Stimulated activated CD4-positive, alpha-beta T cell treated with anti-CD3 and anti-CD28 coated beads, Interleukin-12 subunit alpha, Interleukin-12 subunit beta, amount 100 ng/mL, for 24 hours (primary cell): ENCODE measurements at regions not wholly inside any gene's neighbourhood (a gene's known extent, or its start where the extent isn't known, plus 50 kb on each side); places are given as distances from the start of the nearest gene placed in this dataset.

Experiments
- DNase-seq, 2 experiments: peaks; one replicate each; pipeline ENCODE4 v3.0.0-alpha.2; 2020; ENCODE audit warnings: low read depth in 2 of 2

DNA sequence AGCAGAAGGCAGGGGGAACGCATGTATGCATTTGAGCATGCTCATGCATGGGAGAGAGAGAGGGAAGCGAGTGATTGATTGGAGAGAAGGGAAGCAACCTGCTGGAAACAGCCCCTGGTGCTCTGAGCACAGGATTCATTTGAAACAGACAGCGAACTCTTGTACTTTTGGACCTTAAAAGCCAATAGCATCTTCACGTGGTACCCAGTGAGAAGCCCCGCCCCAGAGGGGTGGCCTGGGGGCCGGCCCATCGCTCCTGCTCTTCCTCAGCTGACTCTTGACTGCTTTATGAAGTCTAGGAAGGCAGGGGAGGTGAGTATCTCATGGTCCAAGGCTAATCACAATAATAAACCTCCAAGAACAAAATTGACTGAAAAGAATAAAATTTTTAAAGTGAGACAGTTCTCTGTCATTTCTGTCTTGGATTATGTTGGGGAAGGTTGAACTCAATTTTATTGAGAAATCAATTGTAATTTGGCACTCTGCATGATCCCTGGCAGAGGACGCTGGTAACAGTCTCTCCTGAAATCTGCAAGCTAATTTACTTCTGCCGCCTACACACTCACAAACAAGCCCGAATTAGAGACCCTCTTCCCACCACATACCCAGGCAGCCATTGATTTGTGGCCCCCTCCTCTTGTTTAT lies 168.2 kb upstream of the PPARGC1A start:
- DNase-seq: no peak

DNA sequence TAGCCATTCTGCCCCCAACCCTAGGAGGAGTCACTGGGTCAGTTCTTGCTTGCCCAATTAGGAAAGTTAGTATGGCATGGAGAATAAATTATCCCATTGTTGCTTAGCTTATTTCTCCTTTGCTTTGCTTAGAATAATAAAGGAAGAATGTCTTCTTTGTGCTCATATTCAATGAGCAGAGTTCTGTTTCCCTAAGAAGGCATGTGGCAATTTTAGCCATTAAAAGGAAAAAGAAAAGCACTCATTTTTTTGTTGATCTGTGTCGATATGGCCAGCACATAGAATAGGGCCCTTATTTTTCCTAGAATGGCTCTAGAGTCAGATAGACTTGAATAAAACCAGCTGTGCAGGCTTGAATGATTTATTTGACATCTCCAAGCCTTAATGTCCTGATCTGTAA lies 166.4 kb upstream of the PPARGC1A start:
- no peak for DNase-seq

DNA sequence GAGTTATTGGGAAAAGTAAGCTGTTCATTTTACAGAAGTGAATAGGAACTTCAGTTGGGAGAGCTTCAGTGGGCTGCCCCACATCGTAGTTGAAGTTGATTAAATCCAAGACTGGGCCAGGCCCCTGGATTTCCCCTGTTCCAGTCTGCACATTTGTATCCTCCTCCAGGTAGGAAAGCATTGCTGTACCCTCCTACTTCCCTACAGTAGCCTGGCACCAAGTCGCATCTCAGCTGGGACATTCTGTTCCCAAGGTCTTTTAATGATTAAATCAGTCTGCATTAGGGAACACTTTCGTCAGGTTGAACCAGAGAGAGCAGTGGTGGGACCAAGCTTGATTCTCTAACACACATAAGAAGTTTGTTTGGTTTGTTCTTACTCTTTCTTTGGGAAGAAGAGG lies 165.8 kb upstream of the PPARGC1A start:
- DNase-seq: no peak

DNA sequence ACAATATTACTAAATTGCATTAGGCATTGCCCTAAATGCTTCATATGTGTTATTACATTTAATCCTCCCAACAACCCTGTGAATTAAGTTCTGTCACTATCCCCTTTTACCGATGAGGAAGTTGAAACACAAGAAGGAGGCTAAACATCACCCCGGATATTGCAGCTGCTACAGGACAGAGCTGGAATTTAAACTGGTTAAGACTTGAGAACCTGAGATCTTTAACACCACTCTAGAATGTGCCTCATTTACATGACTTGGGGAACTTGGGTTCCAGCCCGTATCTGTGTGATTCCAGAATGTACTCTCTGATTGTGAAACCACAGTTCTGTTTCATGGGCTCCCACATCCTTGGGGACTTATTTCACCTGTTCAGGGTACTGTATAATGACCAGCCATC lies 165.1 kb upstream of the PPARGC1A start:
- no peak for DNase-seq

DNA sequence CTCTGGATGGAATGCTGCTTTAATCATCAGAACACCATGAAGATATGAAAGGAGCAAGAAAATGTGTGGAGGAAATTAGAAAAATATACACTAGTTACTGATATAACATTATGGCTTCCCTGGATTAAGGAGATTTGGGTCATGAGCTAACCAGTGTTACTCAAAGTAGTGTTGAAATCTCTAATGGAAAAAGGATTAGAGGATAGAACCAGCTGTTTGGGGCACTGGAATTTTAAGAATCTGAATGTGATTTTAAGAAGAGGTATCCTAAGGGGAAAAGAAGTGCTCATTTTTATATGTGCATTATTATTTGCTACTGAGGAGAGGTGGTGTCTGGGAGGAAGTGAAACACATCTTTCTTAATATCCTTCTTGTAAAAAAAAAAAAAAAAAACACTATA lies 164.1 kb upstream of the PPARGC1A start:
- DNase-seq: no peak

DNA sequence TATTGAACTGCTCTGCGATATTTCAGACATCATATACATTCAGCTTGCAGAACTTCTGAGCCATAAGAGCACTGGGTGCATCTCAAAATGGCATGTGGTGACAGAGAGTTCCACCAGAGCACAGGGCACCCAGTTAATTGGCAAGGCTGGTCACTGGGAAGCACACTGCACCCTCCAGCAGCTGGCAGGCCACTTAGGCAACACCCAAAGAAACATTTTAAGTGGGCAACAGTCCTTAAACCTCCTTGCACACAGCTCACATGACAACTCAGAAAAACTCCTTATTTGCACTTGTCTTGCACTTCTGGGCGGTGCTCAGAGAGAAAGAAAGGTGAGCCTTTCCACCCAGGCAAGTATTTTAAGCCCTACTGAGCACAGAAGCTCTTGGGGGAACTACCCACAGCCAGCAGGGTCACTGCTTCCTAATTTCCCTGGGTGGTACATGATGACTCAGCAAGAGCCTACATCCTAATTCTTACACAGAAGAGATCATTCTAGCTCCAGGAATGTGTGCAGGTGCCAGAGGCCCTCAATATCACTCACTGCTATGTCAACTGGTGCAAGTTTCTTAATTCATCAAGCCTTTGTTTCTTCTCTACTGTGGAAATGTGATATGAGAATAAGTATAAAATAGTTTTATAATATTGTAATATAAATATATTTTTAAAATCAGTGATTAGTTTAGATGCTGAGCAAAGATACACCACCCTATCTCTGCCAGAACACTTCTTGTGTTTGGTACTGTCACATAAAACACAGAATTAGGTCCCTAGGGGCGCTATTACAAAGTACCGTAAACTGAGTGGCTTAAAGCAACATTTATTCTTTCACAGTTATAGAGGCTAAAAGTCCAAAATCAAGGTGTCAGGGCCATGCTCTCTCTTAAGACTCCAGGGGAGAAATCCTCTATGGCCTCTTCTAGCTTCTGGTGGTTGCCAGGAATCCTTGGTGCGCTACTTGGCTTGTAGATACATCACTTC lies 155.1 kb upstream of the PPARGC1A start:
- no peak for DNase-seq

DNA sequence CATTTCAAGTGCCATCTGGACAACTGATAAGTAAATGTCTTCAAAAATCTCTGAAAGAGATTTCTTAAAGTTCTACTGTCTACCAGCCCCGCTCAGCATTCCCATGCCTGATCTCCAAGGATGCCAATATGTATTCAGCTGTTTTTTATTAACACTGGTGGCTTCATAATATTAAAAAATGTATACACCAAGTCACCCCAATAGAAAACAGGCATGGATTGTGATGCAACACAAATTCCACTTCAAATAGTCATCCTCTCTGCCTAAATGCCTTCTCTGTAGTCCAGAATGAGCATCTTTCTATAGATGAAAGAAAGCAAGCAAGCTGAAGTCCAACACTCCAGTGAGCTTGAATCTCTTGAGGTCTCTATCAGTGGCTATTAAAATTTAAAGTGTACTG lies 152.2 kb upstream of the PPARGC1A start:
- no peak for DNase-seq

DNA sequence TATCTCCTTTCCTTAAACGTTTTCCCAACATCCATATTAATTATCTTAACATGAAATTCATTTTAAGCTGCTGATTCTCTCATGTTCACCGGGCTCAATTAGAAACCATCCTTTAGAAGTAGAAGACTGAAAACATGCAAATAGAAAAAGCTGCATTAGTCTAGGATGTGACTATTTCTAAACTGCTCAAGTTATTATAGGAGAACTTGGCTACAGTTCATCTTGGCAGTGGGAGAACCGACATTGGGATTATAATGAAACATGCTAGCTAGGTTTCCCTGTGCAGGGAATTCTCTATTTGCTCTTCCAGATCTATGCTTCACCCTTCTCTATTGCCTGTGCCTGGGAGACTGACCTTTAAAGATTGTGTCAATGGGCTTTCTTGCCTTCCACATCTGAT lies 151.0 kb upstream of the PPARGC1A start:
- no peak for DNase-seq

DNA sequence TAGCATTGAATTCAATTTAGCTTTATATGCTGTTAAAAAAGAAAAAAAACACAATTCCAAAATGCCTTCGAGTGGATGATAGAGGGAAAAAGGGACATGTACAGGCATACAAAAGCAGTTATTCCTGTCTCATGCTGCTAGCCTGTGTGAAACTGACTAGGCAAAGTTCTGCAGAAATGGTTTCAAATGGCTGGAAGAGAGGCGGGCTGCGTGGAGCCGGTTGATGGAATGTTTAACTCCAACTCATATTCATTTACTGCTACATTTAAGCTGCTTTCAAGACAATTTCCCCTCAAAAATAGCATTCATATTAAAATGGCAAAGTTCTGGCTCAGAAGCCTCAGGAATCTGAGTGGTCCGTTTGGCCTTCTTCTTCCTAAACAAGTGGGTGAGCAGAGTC lies 143.8 kb upstream of the PPARGC1A start:
- DNase-seq: no peak

DNA sequence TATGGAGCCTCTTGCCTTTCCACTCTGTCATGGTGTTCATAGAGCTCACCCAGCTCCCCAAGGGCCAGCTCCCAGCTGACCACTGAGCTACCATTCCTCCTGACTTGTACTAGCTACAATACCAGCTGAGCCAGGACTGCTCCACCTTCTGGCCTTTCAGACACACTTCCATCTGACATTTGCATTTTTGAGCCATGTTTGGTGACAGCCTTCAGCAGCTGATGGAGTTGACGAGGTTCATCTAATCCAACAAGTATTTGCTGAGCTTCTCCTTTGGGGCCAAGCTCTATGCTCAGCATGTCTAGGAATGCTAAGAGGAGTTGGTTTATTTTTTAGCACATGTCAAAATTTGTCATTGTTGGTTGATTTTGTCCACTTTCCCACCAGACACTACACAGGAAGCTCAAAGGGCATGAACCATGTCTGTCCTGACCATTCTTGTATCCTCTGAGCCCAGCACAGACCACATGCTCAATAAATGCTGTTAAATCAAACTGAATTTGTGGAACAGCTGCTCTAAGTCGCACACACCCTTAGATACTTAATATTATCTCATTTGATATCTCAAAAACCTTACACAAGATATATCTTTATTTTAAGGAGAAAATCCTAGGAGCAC lies 142.6 kb upstream of the PPARGC1A start:
- no peak for DNase-seq

DNA sequence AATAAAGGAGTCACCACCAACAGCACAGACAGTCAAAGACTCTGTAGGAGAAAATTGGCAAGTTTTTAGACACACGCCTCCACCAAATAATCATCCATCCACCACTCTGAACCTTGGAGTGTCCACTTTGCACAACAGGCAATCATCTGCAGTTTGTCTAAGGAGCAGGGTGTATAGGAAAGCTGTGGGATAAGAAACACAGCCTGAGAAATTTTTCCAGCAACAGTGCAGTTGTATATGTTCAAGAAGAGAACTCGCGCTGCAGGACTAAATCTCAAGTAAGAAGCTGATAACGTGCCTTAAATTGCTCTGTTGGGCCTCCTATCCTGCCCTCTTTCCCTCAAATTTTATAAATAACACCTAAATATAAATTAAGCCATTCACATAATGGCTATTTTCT lies 136.7 kb upstream of the PPARGC1A start:
- DNase-seq: no peak

DNA sequence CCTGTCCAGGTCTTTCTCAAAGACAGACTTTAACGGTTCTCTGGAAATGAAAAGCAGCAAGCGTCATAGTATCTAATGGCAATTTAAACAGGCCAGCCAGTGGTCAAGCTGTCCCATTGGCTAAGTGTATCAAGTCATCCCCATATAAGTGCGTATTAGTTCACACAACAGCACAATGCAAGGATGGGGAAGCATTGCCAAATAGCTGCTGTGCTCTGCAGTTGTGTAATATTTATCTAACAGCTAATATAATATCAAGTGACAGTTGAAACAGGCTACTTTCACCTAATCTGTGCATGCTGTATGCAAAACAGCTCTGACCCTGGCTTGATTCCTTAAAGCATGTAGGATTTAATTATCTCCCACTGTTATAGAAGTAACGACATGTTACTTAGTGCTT lies 134.8 kb upstream of the PPARGC1A start:
- no peak for DNase-seq

DNA sequence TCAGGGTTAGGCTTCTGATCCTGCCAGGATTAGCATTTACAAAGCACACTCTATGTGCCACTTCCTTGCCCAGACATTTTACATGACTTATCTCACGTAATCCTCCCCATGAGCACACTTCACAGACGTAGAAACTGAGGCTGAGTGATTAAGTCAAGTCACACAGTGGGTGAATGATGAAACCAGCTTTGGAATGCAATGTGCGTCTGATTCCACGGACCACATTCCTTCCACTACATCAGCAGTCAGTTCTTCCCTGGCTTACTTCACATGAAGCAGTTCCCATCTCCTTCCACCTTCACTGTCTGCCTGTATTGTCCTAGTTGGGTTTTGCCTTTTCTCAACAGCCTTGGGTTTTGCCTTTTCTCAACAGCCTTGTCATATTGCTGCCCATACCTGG lies 134.3 kb upstream of the PPARGC1A start:
- no peak for DNase-seq

DNA sequence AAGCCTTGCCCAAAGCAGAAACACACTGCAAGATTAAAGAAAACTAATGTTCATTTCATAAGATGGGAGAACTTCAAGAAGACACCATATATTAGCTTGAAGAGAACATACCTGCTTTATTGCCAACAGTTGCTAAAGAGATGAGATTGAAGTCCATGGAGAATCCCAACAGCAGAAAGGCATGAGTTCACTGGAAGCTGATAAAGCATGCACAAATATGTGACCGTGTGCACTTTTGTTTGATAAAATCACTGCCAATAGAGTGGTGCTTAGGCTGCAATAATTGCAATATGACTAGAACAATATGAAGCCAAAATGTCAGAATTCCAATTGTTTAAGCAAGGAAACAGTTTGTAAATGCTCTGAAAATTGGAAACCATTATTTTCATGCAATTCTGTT lies 125.9 kb upstream of the PPARGC1A start:
- DNase-seq: no peak

DNA sequence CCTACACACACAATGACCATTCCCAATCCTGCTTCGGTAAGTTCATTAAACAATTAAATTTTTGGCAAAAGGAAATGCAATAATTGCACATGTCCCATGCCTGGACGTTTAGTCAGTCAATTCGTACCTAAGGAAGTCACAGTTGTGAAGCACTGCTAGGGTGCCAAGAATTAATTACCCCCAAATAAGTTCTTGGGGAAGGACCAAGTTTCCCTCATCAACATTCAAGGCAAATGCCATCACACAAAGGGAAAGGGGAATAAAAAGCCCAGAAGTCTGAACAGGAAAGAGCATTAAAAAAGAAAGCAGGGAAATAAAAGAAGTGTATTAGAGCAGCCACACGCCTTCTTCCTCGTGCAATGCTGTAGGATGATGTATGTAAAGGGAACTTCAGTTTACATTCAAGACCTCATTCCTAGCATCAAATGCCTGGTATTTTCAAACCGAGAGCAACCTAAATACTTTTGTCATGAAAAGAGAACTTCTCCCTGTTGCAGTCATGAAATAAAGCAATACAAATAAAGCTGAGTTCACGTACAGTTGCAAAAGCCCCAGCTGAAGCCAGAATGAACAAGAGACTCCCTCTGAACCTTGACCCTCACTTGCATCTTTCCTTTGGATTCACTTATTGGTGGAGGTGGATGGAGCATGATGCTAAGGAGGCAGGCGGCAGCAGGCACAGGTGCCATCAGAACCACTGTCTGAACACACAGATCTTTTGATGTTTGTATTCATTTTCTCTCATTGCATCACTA lies 124.0 kb upstream of the PPARGC1A start:
- DNase-seq: no peak

DNA sequence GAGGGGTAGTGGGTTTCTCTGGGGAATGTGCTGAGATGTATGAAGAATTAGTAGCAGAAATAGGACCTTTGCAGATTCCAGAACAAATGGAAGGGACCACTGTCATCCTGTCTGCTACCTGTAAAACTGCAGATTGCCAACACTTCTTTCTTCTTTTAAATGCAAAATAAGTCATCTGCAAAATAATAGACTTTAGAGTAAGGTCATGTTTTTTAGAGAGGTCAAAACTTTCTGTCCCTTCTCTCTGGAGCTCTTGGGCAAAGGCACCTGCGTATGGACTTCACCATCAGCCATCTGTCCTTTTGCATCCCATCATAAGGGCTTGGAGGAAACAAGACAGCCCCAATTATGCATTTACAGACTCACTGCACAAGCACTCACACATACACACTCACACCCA lies 121.1 kb upstream of the PPARGC1A start:
- no peak for DNase-seq

DNA sequence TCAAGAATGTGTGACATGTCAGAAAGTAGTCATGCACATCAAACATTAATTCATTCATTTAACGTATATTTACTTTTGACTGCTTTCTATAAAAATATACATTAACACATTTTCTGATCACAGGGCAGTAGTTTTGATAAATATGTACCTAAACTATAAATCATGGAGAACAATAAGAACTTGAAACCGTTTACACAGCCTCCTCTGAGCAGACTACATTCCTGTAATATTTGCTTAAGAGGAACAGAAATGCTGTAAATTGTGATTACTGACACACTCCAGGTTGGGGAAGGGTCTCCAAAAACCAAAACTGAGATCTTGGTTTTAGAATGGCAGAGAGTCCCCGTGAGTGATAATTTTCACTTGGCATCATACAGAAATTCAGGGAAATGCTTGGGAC lies 120.7 kb upstream of the PPARGC1A start:
- no peak for DNase-seq

DNA sequence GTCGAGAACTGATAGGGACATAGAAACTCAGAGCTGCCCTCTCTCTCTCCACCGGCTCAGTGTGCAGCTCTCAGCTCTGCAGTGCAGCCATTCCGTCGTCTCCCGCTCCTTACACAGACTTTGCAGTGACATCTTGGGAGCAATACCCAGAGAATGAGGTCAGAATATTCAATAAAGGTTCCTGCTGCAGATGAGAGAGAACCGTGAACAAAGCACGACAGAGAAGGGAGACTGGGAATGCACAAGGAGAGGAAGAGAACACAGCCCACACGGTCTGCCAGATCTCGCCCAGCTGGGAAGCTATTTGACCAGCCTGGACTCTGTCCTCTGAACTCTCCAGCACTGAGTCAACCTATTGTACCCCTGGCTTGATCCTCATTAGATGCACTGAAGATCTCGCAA lies 118.0 kb upstream of the PPARGC1A start:
- DNase-seq: no peak

DNA sequence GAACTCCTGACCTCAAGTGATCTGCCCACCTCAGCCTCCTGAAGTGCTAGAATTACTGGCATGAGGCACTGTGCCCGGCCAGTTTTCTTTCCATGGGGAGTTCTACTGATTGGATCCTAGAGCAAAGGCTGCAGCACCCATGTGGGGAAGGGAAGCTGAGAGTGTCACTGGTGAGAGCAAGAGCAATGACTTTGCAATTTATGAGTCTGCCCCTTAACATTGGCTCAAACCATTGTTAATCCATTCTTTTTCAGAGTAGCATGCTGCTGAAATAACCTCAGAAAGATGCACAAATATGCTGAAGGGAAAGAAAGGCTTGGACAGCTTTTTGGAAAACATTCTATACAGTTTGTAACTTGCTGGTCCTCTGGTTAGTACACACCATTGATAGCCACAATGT lies 116.4 kb upstream of the PPARGC1A start:
- DNase-seq: no peak

DNA sequence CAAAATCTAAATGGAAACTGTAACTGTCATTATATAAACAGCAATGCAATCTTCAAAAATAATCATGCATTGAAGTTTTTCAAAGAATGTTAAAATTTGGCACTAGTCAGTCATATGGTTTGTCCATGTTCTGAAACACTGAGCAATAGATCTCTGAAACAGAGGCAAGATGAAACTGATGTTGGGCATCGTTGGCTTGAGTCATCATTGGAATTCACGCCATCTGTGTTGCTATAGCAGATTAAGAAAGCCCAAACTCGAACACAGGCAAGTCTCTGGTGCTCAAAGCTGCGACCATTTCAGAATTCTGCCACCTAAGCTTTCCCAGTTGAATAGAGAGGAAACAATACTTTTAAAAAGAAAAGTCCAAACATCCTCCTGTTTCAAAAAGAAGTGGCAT lies 114.1 kb upstream of the PPARGC1A start:
- no peak for DNase-seq

DNA sequence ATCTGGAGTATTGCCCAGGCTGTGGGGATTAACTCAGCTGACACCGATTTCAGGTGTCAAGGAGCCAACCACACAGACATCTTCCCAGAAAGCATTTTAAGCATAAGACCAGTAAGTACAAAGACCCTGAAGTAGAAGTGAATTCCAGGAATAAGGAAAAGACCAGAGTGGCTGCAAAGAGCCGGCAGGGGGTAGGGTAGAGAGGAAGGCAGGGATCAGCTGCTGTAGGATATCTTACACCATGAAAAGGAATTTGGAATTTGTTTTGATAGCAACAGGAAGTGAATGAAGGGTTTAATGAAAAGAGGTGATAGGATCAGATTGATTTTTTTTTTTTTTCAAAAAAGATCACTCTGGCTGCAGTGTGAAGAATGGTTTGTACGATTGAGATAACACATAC lies 113.6 kb upstream of the PPARGC1A start:
- DNase-seq: no peak

DNA sequence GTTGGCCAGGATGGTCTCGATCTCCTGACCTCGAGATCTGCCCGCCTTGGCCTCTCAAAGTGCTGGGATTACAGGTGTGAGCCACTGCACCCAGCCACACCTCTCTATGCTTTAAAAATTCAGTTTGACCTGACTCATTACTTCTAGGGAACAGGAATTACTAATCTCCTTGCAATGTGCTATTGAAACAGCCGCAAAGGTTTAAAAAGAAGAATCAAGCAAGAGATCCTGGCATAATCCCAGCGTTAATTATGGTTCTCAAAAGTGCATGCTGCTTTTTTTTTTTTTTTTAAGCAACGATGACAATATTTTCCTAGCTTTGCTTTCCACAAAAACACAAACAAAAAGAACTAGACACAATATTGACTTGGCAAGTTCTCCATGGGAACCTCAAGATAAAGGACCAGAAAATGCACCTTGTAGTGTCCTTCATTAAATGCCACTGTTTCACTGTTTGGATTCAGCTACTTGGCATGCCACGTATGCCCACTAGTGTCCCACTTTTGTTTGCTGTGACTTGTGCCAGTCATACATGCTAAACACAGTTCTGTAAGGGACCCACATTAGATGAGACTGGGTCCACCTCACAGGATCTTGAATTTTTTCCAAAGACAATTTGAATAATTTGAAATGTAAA lies 112.6 kb upstream of the PPARGC1A start:
- DNase-seq: no peak
